HUES64 (cell line): ENCODE measurements at regions not wholly inside any gene's neighbourhood (a gene's known extent, or its start where the extent isn't known, plus 50 kb on each side); places are given as distances from the start of the nearest gene placed in this dataset.

Experiments used
- H3K27ac ChIP-seq: 2 replicates; pipeline ENCODE4 v1.7.0; 2013; ENCODE audit warnings: low read depth, low read length, inconsistent platforms
- H3K27me3 ChIP-seq: 2 replicates; pipeline ENCODE4 v1.6.1; 2013; ENCODE audit warnings: mild to moderate bottlenecking, low read length; ENCODE audit not compliant: insufficient read depth
- H3K36me3 ChIP-seq: 2 replicates; pipeline ENCODE4 v1.6.1; 2013; ENCODE audit warnings: mild to moderate bottlenecking, low read length; ENCODE audit not compliant: insufficient read depth
- H3K4me1 ChIP-seq: 2 replicates; pipeline ENCODE4 v1.6.1; 2013; ENCODE audit warnings: mild to moderate bottlenecking, low read length, moderate library complexity; ENCODE audit not compliant: insufficient read depth
- H3K4me3 ChIP-seq: 2 replicates; pipeline ENCODE4 v1.5.1; 2013; ENCODE audit warnings: mild to moderate bottlenecking, low read length, moderate library complexity
- H3K9ac ChIP-seq: 2 replicates; pipeline ENCODE4 v1.6.1; 2013; ENCODE audit warnings: mild to moderate bottlenecking, low read depth, low read length
- H3K9me3 ChIP-seq: 2 replicates; pipeline ENCODE4 v1.6.1; 2013; ENCODE audit warnings: low read depth, low read length; ENCODE audit not compliant: insufficient read depth
- WGBS: fragments of 150-250, 120-280 bp; methylation state at CpG from one replicate; pipeline ENCODE4 v1.1.7; 2013; ENCODE audit warnings: missing lambda C conversion rate; 5-methylcytosine and 5-hydroxymethylcytosine counted together

DNA sequence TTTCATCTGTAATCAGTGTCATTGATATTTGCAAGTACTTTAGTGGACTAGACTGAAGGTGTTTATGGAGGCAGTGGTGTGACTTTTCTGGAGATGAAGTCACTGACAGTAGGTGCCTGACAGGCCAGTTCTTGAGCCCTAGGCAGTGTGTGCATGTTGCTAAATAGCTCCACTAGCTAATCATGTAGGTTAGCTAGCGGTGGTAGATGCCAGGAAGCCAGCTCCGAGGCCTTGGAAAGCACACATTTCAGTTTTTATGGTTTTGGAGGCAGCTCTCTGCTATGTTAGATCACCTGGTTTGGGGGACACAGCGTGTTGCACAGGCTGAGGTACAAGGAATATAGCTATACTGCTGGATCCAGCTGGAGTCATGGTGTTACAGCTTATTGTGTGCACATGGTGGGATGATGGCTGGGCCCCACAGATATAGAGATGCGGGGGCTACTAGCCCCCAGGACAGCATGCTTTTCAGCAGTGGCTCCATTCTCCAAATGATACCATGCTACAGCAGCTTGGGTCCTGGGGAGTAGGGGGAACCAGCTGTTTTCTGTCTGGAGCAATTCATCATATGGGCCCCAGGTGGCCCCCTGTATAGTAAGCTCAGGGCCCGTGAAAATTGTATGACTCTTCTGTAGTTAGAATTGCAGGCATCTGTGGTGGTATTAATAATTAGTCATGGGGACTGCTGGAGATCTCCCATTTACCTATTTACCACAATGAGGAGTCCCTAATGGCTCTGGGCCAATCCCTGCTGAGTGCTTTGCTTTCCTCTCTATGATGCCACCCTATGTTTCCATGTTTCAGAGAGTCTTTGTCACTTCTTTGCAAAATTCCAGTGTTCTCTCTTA, 367.2 kb upstream of the LMO3 start:
- 97% methylated on average over 5 of the region's 5 CpGs for WGBS

DNA sequence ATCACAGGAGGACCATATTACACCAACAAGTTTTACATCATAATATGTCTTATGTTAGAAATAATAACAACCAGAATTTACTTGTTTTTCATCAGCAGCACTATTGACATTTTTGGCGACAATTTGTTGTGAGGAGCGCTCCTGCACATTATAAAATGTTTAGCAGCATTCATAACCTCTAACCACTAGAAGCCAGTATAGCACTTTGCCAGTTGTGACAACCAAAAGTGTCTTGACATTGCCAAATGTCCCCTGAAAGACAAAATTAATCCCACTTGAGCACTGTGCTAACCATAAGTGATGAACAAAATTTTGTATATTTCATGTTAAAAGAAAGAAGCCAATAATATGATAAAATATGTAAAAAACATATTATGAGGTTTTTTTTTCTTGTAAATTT, 356.9 kb upstream of the LMO3 start:
- WGBS: 94% methylated on average over 2 of the region's 2 CpGs
- Histone ChIP-seq H3K9me3 (no peaks in the 10 kb centered on the region), H3K4me1 (no peaks in the 10 kb centered on the region), H3K27me3 (no peaks in the 10 kb centered on the region), H3K27ac (no peak overlapping the region), H3K4me3 (no peak overlapping the region), H3K36me3 (no peaks in the 10 kb centered on the region), H3K9ac (no peak overlapping the region)

More for the DNA sequence above, 367.2 kb upstream of the LMO3 start:
- Histone ChIP-seq H3K36me3 (no peaks in the 10 kb centered on the region), H3K27me3 (no peaks in the 10 kb centered on the region), H3K9ac (no peak overlapping the region), H3K9me3 (no peaks in the 10 kb centered on the region), H3K4me1 (no peaks in the 10 kb centered on the region), H3K27ac (no peak overlapping the region), H3K4me3 (no peak overlapping the region)

GRCh38 chr12:16955083-16955657, 349.2 kb upstream of the LMO3 start:
- H3K36me3 ChIP-seq: no peaks in the 10 kb centered on the region
- H3K9me3 ChIP-seq: no peaks in the 10 kb centered on the region
- H3K27ac ChIP-seq: no peak overlapping the region
- no peak overlapping the region for H3K4me3 ChIP-seq
- H3K9ac ChIP-seq: no peak overlapping the region
- H3K4me1 ChIP-seq: no peaks in the 10 kb centered on the region; the same call in 1 of the 2 replicates
- no peaks in the 10 kb centered on the region for H3K27me3 ChIP-seq
- 95% methylated on average over 3 of the region's 5 CpGs for WGBS

- H3K27me3 ChIP-seq: no peaks in the 10 kb centered on the region
- no peaks in the 10 kb centered on the region for H3K9me3 ChIP-seq
- peaks cover 6% of the 10 kb centered on the region for H3K4me1 ChIP-seq
- H3K36me3 ChIP-seq: no peaks in the 10 kb centered on the region
- H3K4me3 ChIP-seq: no peak overlapping the region
- H3K9ac ChIP-seq: no peak overlapping the region
- WGBS: 80% methylated on average over 5 of the region's 6 CpGs
- H3K27ac ChIP-seq: no peak overlapping the region
Measured at GRCh38 chr12:16949871-16950667, 344.1 kb upstream of the LMO3 start.

- Histone ChIP-seq H3K9ac (no peak overlapping the region), H3K4me3 (no peak overlapping the region), H3K27me3 (no peaks in the 10 kb centered on the region), H3K36me3 (no peaks in the 10 kb centered on the region), H3K9me3 (no peaks in the 10 kb centered on the region), H3K4me1 (peaks cover 6% of the 10 kb centered on the region), H3K27ac (no peak overlapping the region)
- 97% methylated on average over 3 of the region's 3 CpGs for WGBS
Measured at GRCh38 chr12:16949371-16949770, 343.4 kb upstream of the LMO3 start.

- H3K9ac ChIP-seq: no peak overlapping the region
- H3K36me3 ChIP-seq: no peaks in the 10 kb centered on the region
- no peak overlapping the region for H3K27ac ChIP-seq
- H3K4me1 ChIP-seq: peaks cover 6% of the 10 kb centered on the region
- H3K27me3 ChIP-seq: no peaks in the 10 kb centered on the region
- no peak overlapping the region for H3K4me3 ChIP-seq
- no peaks in the 10 kb centered on the region for H3K9me3 ChIP-seq
Measured at GRCh38 chr12:16946704-16947103, 340.7 kb upstream of the LMO3 start.

DNA sequence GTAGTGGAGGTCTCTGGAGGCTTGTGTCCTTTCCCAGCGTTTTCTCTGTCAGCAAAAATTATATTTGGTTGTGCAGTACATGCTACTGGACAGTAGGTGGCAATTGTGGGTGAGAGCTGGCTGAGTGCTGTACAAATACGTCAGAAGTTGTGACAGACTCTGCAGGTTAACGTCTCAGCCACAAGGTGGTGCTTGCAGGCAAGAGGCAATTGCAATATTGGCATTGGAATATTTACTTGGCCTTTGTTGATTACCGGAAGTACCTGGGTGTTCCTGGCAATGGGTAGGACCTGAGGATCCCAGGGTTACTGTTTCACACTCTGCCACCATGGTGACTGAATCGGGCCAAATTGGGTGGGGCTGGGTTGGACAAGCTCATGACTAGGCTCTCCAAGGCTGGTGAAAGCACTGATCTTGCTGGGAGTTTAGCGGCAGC, 333.9 kb upstream of the LMO3 start:
- no peak overlapping the region for H3K4me3 ChIP-seq
- H3K27ac ChIP-seq: no peak overlapping the region
- no peak overlapping the region for H3K9ac ChIP-seq
- 45% methylated on average over 6 of the region's 6 CpGs for WGBS
- no peaks in the 10 kb centered on the region for H3K36me3 ChIP-seq
- no peaks in the 10 kb centered on the region for H3K9me3 ChIP-seq
- H3K27me3 ChIP-seq: no peaks in the 10 kb centered on the region
- H3K4me1 ChIP-seq: no peaks in the 10 kb centered on the region

DNA sequence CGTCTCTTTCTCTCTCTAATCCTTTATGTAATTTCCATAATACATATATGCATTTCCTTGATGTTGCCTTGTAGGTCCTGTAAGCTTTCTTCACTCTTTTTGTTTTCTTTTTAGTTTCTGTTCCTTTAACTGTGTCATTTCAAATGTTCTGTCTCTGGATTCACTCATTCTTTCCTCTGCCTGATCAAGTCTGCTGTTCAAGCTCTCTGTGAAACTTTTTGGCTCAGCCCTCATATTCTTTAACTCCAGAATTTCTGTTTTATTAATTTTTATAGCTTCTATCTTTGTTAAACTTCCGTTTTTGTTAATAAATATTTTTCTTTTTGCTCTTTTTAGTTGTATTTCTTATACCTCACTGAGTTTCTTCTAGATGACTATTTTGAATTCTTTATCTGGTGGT, 321.3 kb upstream of the LMO3 start:
- no peaks in the 10 kb centered on the region for H3K36me3 ChIP-seq
- H3K27me3 ChIP-seq: no peaks in the 10 kb centered on the region
- H3K27ac ChIP-seq: no peak overlapping the region
- peaks cover 18% of the 10 kb centered on the region; the same call in 1 of the 2 replicates for H3K9me3 ChIP-seq
- H3K4me3 ChIP-seq: no peak overlapping the region
- WGBS: no CpG with 5 or more reads among the region's 2 CpGs
- no peak overlapping the region for H3K9ac ChIP-seq
- no peaks in the 10 kb centered on the region for H3K4me1 ChIP-seq

DNA sequence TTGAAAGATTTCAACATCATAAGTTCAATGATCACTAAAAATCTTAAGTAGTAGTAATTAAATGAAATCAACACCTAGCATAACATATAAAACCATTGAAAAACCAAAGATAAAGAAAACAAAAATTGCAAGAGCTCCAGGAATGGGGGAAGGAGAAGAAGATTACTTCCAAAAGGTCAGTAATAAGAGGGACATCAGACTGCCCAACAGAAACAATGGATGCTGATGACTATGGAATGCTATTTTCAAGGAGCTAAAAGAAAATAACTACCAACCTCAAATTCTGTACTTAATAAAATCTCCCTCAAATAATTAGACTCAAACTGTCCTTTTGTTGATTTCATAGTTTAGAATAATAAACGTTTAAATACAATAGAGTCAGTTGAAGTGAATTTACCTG, 314.5 kb upstream of the LMO3 start:
- no peaks in the 10 kb centered on the region for H3K36me3 ChIP-seq
- no peaks in the 10 kb centered on the region for H3K27me3 ChIP-seq
- no peaks in the 10 kb centered on the region for H3K4me1 ChIP-seq
- no peak overlapping the region for H3K9ac ChIP-seq
- WGBS: 100% methylated on average over 1 of the region's 1 CpG
- H3K4me3 ChIP-seq: no peak overlapping the region
- peaks cover 27% of the 10 kb centered on the region for H3K9me3 ChIP-seq
- H3K27ac ChIP-seq: no peak overlapping the region

GRCh38 chr12:16919551-16919950, 313.6 kb upstream of the LMO3 start:
- no peak overlapping the region for H3K27ac ChIP-seq
- H3K36me3 ChIP-seq: no peaks in the 10 kb centered on the region
- H3K9me3 ChIP-seq: peaks cover 27% of the 10 kb centered on the region
- no peak overlapping the region for H3K4me3 ChIP-seq
- H3K27me3 ChIP-seq: no peaks in the 10 kb centered on the region
- H3K4me1 ChIP-seq: no peaks in the 10 kb centered on the region
- no peak overlapping the region for H3K9ac ChIP-seq

DNA sequence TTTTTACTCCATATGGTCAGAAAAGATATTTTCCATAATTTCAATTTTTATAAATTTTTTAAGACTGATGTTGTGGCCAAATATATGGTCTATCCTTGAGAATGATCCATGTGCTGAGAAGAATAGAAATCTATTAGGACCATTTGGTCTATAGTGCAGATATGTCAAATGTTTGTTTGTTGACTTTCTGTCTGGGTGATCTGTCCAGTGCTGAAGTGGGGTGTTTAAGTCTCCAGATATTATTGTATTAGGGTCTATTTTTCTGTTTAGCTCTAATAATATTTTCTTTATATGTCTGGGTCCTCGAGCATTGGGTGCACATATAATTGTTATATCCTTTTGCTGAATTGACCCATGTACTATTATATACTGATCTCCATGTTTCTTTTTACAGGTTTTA, 308.9 kb upstream of the LMO3 start:
- no peaks in the 10 kb centered on the region for H3K36me3 ChIP-seq
- WGBS: no CpG with 5 or more reads among the region's 1 CpG
- no peaks in the 10 kb centered on the region for H3K4me1 ChIP-seq
- H3K9me3 ChIP-seq: peaks cover 10% of the 10 kb centered on the region
- no peak overlapping the region for H3K27ac ChIP-seq
- no peak overlapping the region for H3K9ac ChIP-seq
- H3K27me3 ChIP-seq: no peaks in the 10 kb centered on the region
- no peak overlapping the region for H3K4me3 ChIP-seq
